ENCODE measurements at regions not wholly inside any gene's neighbourhood (a gene's known extent, or its start where the extent isn't known, plus 50 kb on each side); places are given as distances from the start of the nearest gene placed in this dataset.

- H4K20me1 ChIP-seq (ENCODE audit: low read depth, low read length): no peaks in the 10 kb centered on the region
- H3F3A ChIP-seq (ENCODE audit: insufficient read depth): no peaks in the 10 kb centered on the region
- no peaks in the 10 kb centered on the region for H3K36me3 ChIP-seq (ENCODE audit: low read length)
- no peak overlapping the region for H3K4me2 ChIP-seq (ENCODE audit: low read depth, low read length, poor library complexity, severe bottlenecking)
- no peak overlapping the region for H2AFZ ChIP-seq (ENCODE audit: low read depth, low read length, severe bottlenecking)
- no peak overlapping the region for H3K27ac ChIP-seq (ENCODE audit: low read depth, low read length)
- H3K9ac ChIP-seq (ENCODE audit: low read length): no peak overlapping the region
- no peaks in the 10 kb centered on the region for H3K79me2 ChIP-seq (ENCODE audit: insufficient read depth, low read length)
- no peaks in the 10 kb centered on the region for H3K27me3 ChIP-seq (ENCODE audit: low read length)
- H3K9me3 ChIP-seq (ENCODE audit: insufficient read depth, low read length): no peaks in the 10 kb centered on the region
- no peaks in the 10 kb centered on the region for H3K9me2 ChIP-seq (replicated peaks; ENCODE audit: insufficient read depth, low read length)
- H3K4me3 ChIP-seq (ENCODE audit: insufficient read depth, low read length, poor library complexity, severe bottlenecking): no peak overlapping the region
- TF ChIP-seq EZH2phosphoT487 (conservative IDR thresholded peaks at IDR 0.05; ENCODE audit: low read length) (no peak), CTCF (IDR thresholded peaks at IDR 0.05; ENCODE audit: insufficient read depth, low read length, poor library complexity, severe bottlenecking) (no peak)
Measured at GRCh38 chr7:155877167-155877566, 64.9 kb upstream of the SHH start.

DNA sequence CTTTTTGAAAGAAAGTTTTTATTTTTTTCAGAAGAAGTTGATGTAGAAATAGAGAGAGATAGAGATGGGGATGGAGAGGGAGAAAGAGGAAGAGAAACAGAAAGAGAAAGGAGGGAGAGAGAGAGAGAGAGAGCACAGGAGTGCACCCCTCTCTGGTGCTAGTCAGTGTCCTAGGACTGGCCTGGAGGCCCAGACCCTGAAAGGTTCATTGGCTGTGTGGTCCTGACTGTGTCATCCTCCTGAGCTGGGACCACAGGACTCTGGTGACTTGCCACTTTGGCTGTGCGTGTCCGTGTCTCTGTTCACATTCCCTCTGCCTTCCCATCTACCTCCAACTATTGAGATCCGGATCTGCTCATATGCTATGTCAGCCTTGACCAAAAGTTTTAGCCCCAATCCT, 62.1 kb upstream of the SHH start:
- TF ChIP-seq CTCF (IDR thresholded peaks at IDR 0.05; ENCODE audit: insufficient read depth, low read length, poor library complexity, severe bottlenecking) (no peak), EZH2phosphoT487 (conservative IDR thresholded peaks at IDR 0.05; ENCODE audit: low read length) (no peak)
- no peak overlapping the region for H2AFZ ChIP-seq (ENCODE audit: low read depth, low read length, severe bottlenecking)

DNA sequence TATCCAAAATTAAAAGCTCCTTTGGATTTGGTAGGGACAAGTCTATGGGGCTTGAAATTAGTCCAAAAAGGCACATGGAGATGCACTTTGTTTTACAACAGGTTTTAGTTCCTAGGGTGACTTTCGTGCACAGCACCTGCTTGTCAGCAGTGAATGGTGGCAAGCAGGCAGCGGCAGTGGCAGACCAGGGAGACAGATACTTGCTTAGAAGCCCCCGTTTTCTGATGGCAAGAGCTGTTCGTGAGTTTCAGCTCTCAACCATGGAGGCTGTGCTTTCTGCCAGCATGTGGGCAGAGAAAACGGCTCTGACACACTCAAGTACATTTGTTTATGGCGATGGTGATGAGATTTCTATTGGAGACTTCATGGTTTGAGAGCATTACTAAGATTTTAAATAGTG, 61.7 kb upstream of the SHH start:
- H3K27me3 ChIP-seq (ENCODE audit: low read length): no peaks in the 10 kb centered on the region
- H3K79me2 ChIP-seq (ENCODE audit: insufficient read depth, low read length): no peaks in the 10 kb centered on the region
- H3K9ac ChIP-seq (ENCODE audit: low read length): no peak overlapping the region
- H4K20me1 ChIP-seq (ENCODE audit: low read depth, low read length): no peaks in the 10 kb centered on the region
- TF ChIP-seq EZH2phosphoT487 (conservative IDR thresholded peaks at IDR 0.05; ENCODE audit: low read length) (no peak), CTCF (IDR thresholded peaks at IDR 0.05; ENCODE audit: insufficient read depth, low read length, poor library complexity, severe bottlenecking) (no peak)
- H3K36me3 ChIP-seq (ENCODE audit: low read length): no peaks in the 10 kb centered on the region
- no peak overlapping the region for H3K4me3 ChIP-seq (ENCODE audit: insufficient read depth, low read length, poor library complexity, severe bottlenecking)
- no peaks in the 10 kb centered on the region for H3K9me2 ChIP-seq (replicated peaks; ENCODE audit: insufficient read depth, low read length)
- no peak overlapping the region for H3K27ac ChIP-seq (ENCODE audit: low read depth, low read length)
- H3K4me2 ChIP-seq (ENCODE audit: low read depth, low read length, poor library complexity, severe bottlenecking): no peak overlapping the region
- no peaks in the 10 kb centered on the region for H3K9me3 ChIP-seq (ENCODE audit: insufficient read depth, low read length)
- H2AFZ ChIP-seq (ENCODE audit: low read depth, low read length, severe bottlenecking): no peak overlapping the region
- no peaks in the 10 kb centered on the region for H3F3A ChIP-seq (ENCODE audit: insufficient read depth)

More for the DNA sequence above, 62.1 kb upstream of the SHH start:
- Histone ChIP-seq H3K27me3 (ENCODE audit: low read length) (no peaks in the 10 kb centered on the region), H3K9me2 (replicated peaks; ENCODE audit: insufficient read depth, low read length) (no peaks in the 10 kb centered on the region), H3K4me2 (ENCODE audit: low read depth, low read length, poor library complexity, severe bottlenecking) (no peak overlapping the region), H4K20me1 (ENCODE audit: low read depth, low read length) (no peaks in the 10 kb centered on the region), H3K79me2 (ENCODE audit: insufficient read depth, low read length) (no peaks in the 10 kb centered on the region), H3K9me3 (ENCODE audit: insufficient read depth, low read length) (no peaks in the 10 kb centered on the region), H3K36me3 (ENCODE audit: low read length) (no peaks in the 10 kb centered on the region), H3K27ac (ENCODE audit: low read depth, low read length) (no peak overlapping the region), H3F3A (ENCODE audit: insufficient read depth) (no peaks in the 10 kb centered on the region), H3K4me3 (ENCODE audit: insufficient read depth, low read length, poor library complexity, severe bottlenecking) (no peak overlapping the region), H3K9ac (ENCODE audit: low read length) (no peak overlapping the region)
